ENCODE measurements at regions not wholly inside any gene's neighbourhood (a gene's known extent, or its start where the extent isn't known, plus 50 kb on each side); places are given as distances from the start of the nearest gene placed in this dataset.
A peak's percentile ranks its signal among the peaks of the same experiment; 100 is the strongest.

DNA sequence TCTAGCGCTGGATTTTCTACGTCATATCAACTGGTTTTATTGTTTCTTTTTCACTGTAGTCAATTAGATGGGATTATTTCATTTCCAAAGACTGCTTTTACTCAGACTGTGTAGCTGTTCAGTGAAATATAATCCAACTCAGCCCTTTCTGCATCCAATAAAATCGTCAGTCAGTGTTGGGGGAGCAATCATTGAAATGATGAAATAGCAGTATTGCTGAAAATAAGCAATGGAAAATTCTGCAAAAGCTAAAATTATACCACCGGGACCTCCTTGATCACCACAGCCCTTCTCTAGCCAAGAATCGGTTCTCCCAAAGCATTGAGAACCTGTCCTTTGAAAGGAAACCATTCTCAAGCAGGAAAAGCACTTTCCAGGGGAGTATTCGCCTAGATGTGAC, 243.1 kb upstream of the TENM3 start:
- TF ChIP-seq, protein P1, sequence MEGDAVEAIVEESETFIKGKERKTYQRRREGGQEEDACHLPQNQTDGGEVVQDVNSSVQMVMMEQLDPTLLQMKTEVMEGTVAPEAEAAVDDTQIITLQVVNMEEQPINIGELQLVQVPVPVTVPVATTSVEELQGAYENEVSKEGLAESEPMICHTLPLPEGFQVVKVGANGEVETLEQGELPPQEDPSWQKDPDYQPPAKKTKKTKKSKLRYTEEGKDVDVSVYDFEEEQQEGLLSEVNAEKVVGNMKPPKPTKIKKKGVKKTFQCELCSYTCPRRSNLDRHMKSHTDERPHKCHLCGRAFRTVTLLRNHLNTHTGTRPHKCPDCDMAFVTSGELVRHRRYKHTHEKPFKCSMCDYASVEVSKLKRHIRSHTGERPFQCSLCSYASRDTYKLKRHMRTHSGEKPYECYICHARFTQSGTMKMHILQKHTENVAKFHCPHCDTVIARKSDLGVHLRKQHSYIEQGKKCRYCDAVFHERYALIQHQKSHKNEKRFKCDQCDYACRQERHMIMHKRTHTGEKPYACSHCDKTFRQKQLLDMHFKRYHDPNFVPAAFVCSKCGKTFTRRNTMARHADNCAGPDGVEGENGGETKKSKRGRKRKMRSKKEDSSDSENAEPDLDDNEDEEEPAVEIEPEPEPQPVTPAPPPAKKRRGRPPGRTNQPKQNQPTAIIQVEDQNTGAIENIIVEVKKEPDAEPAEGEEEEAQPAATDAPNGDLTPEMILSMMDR (IDR thresholded peaks at IDR 0.05; ENCODE audit: insufficient read depth, low read length, poor library complexity, severe bottlenecking), result no peak

DNA sequence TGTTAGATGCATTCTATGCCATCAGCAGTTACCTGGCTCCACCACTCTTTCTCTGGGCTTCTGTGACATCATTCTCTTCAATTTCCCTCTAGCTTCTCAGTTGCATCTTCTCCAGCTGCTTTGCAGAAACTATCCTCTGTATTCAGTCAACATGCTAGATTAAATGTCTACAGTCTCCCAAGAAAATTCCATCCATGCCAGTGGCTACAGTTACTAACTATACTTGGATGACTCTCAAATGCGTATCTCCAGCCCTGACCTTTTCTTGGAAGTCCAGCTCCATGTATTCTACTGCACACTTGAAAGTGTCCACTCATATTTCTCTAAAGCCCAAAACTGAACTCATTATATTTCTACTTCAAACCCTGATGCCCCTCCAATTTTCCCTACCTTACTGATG, 232.3 kb upstream of the TENM3 start:
- TF ChIP-seq, protein P1 (IDR thresholded peaks at IDR 0.05; ENCODE audit: insufficient read depth, low read length, poor library complexity, severe bottlenecking), result no peak
- no peak overlapping the region for H3K4me3 ChIP-seq (replicated peaks; ENCODE audit: low read depth, low read length)
- H3K27me3 ChIP-seq (replicated peaks; ENCODE audit: control insufficient read depth, insufficient read depth, low read length), result no peaks in the 10 kb centered on the region
- DNase-seq (ENCODE audit: extremely low read depth, insufficient read length), result no peak
- no peaks in the 10 kb centered on the region for H3K36me3 ChIP-seq (ENCODE audit: control insufficient read depth, insufficient read depth, low read length)

More for the DNA sequence above, 243.1 kb upstream of the TENM3 start:
- no peaks in the 10 kb centered on the region for H3K27me3 ChIP-seq (replicated peaks; ENCODE audit: control insufficient read depth, insufficient read depth, low read length)
- H3K4me3 ChIP-seq (replicated peaks; ENCODE audit: low read depth, low read length), result no peak overlapping the region
- no peaks in the 10 kb centered on the region for H3K36me3 ChIP-seq (ENCODE audit: control insufficient read depth, insufficient read depth, low read length)
- DNase-seq (ENCODE audit: extremely low read depth, insufficient read length), result no peak

DNA sequence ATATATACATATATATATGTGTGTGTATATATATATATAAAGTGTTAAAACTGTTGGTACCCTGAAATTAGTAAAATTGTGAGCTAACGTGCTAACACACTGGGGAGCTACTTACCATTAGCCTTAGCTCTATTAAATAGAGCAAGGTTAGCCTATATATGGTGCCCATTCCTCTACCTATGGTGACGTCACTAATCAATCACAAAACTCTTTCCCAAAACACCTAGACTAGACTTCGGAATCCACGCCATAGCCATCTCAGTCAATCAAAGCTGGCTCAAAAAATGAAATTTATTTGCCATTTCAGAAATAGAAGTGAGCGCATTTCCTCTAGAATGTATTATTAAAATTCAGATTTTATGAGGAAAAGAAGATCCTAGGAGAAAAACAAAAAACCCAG, 229.0 kb upstream of the TENM3 start:
- no peak for DNase-seq (ENCODE audit: extremely low read depth, insufficient read length)
- Histone ChIP-seq H3K4me3 (replicated peaks; ENCODE audit: low read depth, low read length) (no peak overlapping the region), H3K27me3 (replicated peaks; ENCODE audit: control insufficient read depth, insufficient read depth, low read length) (no peaks in the 10 kb centered on the region), H3K36me3 (ENCODE audit: control insufficient read depth, insufficient read depth, low read length) (no peaks in the 10 kb centered on the region)
- TF ChIP-seq, protein P1 (IDR thresholded peaks at IDR 0.05; ENCODE audit: insufficient read depth, low read length, poor library complexity, severe bottlenecking), result no peak

DNA sequence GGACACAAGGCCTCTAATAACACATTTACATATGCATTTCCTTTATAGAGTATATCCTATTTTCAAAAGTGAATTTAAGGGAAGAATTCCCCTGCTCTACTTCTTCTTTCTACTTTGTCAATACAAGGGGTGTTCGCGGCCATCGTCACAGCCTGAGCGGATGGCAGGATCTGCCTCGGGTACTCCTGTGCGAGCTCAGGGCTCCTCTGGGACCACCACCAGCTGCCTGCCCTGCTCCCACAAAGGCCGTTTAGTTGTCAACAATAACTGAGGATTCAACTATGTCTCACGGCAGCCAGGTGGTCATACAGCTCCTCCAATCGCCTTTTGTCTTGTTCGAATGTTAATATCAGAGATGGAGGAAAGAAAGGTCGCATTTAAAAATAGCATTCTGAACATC, 228.2 kb upstream of the TENM3 start:
- Histone ChIP-seq H3K36me3 (ENCODE audit: control insufficient read depth, insufficient read depth, low read length) (no peaks in the 10 kb centered on the region), H3K27me3 (replicated peaks; ENCODE audit: control insufficient read depth, insufficient read depth, low read length) (no peaks in the 10 kb centered on the region), H3K4me3 (replicated peaks; ENCODE audit: low read depth, low read length) (no peak overlapping the region)
- no peak for DNase-seq (ENCODE audit: extremely low read depth, insufficient read length)
- TF ChIP-seq, protein P1 (IDR thresholded peaks at IDR 0.05; ENCODE audit: insufficient read depth, low read length, poor library complexity, severe bottlenecking), result no peak

DNA sequence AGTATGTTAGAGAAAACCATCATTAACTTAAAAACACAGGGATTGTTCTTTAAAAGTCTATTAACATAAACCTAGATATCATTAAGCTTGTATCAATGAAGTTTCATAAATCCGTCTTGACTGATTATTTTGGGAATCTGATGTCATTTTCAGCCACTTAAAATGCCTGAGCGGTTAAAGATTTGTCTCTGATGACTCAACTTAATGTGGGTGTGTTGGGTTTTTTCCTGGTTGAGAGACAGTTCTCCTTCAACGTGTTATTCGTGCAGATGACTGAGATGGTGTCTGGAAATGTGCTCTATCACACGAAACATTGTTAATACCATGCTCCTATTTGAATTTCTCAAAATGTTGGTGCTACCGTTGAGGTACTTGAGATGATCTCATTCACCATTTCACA, 227.3 kb upstream of the TENM3 start:
- no peaks in the 10 kb centered on the region for H3K27me3 ChIP-seq (replicated peaks; ENCODE audit: control insufficient read depth, insufficient read depth, low read length)
- no peak overlapping the region for H3K4me3 ChIP-seq (replicated peaks; ENCODE audit: low read depth, low read length)
- H3K36me3 ChIP-seq (ENCODE audit: control insufficient read depth, insufficient read depth, low read length), result no peaks in the 10 kb centered on the region
- TF ChIP-seq, protein P1 (IDR thresholded peaks at IDR 0.05; ENCODE audit: insufficient read depth, low read length, poor library complexity, severe bottlenecking), result no peak
- no peak for DNase-seq (ENCODE audit: extremely low read depth, insufficient read length)

DNA sequence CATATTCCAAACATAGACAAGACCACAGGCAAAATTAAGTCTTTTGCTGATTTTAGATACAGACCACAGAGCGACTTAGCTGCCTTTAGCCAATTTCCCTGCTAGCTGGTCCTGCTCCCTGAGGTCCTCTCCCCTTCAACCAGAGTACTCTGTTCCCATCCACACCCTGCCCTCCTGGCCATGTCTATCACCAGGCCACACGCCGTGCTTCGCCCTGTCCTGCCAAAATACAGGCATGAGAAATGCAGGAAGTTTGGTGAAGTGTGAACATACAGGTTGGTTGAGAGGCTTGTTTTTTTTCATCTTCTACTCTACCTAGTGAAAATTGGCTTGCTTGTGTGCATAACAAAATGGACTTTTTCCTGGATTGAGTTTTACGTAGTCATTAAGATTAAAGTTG, 226.2 kb upstream of the TENM3 start:
- Histone ChIP-seq H3K4me3 (replicated peaks; ENCODE audit: low read depth, low read length) (no peak overlapping the region), H3K36me3 (ENCODE audit: control insufficient read depth, insufficient read depth, low read length) (no peaks in the 10 kb centered on the region), H3K27me3 (replicated peaks; ENCODE audit: control insufficient read depth, insufficient read depth, low read length) (no peaks in the 10 kb centered on the region)
- DNase-seq (ENCODE audit: extremely low read depth, insufficient read length), result peak; percentile 30
- TF ChIP-seq, protein P1 (IDR thresholded peaks at IDR 0.05; ENCODE audit: insufficient read depth, low read length, poor library complexity, severe bottlenecking), result no peak
